ENCODE measurements at regions not wholly inside any gene's neighbourhood (a gene's known extent, or its start where the extent isn't known, plus 50 kb on each side); places are given as distances from the start of the nearest gene placed in this dataset.

- no peak for TF ChIP-seq CTCF (IDR thresholded peaks at IDR 0.05; ENCODE audit: low read length)
- no peak for TF ChIP-seq EZH2 (IDR thresholded peaks at IDR 0.05; ENCODE audit: borderline replicate concordance, low read length)
Measured at GRCh38 chr10:53315709-53316108, 543.1 kb upstream of the MBL2 start.

Data from OCI-LY1 (cell line).